Activated CD4-positive, alpha-beta T cell treated with anti-CD3 and anti-CD28 coated beads, Interleukin-2, amount 50 U/mL, for 16 hours (primary cell): ENCODE measurements at regions not wholly inside any gene's neighbourhood (a gene's known extent, or its start where the extent isn't known, plus 50 kb on each side); places are given as distances from the start of the nearest gene placed in this dataset.
A peak's percentile ranks its signal among the peaks of the same experiment; 100 is the strongest.

Experiments used
- DNase-seq: peaks from one replicate; pipeline ENCODE4 v3.0.0-alpha.2; 2020

DNA sequence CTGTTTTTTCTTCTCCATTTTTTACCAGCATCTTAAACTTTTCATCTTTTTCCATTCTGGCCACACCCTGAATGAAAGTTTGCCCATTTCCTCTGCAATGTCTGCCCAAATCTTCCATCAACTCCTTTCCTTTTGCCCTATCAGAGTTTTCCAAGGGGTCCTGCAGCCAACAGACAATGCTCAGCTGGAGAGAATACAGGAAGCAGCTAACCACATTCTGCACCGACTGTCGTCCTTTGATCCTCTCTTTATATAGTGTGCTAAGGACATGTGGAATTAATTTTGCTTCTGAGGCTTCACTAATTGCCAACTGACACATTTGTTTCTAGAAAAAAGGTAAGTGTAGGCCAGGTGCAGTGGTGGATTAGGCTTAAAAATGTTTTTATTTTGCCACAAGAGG, 50.5 kb upstream of the DLX2 start:
- no peak for DNase-seq

DNA sequence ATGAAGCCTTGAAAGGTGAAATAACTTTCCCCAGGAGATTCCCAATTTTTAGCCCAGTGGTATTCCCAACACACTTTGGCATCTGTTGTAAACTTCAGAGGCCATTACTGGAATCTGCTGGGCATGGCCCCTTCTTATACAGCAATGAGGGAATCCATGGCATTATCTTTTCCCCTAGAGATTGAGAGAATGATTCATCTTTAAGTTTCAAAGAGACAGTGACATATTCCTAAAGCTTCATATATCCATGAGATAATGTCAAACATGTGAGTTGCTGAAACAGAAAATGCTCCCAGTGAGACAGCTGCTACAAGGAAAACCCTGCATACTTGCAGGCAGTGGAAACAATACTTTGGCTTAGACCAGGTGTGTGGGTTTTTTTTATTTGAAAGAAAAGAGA, 51.1 kb upstream of the DLX2 start:
- DNase-seq: no peak

DNA sequence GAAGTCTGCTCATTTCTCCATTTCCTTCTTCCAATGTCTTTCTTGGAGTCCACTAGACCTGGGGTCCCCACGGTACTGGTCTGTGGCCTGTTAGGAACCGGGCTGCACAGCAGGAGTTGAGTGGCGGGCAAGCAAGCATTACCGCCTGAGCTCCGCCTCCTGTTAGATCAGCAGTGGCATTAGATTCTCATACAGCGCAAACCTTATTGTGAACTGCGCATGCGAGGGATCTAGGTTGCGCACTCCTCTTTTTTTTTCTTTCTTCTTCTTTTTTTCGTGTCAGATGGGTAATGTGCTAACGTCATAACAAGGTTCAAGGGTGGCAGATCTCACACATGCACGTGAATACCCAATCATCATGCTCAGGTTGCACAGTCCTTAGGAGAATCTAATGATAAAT, 53.1 kb upstream of the DLX2 start:
- DNase-seq: no peak

DNA sequence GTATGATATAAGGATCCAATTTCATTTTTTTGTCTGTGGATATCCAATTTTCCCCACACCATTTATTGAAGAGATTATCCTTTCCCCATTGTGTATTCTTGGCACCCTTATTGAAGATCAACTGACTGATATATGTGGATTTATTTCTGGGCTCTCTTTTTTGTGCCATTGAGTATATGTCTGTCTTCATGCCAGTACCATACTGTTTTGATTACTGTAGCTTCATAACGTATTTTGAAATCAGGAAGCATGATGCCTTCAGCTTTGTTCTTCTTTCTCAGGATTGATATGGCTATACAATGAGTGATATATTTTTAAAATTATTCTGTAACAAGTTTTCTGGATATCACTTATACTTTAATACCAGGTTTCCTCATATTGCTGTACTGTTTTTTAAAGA, 58.1 kb upstream of the DLX2 start:
- no peak for DNase-seq

DNA sequence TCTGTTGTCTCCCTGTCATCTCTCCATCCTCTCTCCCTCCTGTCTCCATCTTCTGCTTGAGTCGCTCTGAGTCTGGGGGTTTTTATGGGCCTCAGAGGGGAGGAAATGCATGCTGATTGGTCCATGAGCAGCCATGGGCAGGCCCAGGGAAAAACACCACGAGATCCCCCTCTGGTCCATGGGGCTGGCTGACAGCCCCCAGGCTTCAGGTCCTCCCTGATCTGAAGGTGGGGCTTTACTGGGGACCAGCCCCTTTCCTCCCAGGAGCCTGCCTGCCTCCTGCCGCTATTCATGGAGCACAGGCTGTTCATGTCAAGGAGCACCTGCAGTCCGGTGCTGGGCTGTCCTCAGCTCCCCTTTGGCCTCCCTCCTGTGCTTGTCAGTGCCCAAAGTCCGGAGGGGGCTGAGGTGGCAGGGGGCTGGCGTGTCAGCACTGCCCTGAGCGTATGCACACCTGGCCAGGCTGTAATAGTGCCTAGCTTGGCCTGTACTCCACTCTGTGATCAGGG, 59.6 kb upstream of the DLX2 start:
- no peak for DNase-seq

DNA sequence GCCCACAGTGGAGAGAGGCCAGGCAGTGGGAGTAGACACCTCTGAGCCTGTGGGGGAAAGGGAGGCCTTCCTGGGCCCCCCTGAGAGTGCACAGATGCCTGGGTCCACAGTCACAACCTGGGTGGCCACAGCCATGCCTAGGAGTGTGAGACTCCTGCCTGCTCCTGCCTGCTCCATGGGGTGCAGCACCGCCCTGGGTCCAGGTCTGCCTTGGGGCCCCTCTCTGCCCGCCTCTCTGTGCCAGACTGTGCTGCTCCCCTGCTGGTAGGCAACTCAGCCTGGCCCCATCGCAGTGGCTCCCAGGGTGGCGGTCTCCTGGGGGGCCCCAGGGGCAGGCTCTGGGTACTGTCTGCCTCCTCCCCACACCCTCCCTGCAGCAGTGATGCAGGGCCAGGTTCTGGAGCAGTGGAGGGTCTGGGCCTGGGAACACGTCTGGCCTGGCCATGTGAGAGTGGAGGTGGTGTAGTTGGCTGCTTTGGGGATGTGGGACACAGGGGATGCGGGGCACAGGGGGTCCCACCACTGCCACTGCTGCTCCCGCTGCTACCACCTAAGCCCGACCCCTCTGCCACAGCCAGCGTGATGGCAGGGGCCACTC, 60.1 kb upstream of the DLX2 start:
- no peak for DNase-seq

DNA sequence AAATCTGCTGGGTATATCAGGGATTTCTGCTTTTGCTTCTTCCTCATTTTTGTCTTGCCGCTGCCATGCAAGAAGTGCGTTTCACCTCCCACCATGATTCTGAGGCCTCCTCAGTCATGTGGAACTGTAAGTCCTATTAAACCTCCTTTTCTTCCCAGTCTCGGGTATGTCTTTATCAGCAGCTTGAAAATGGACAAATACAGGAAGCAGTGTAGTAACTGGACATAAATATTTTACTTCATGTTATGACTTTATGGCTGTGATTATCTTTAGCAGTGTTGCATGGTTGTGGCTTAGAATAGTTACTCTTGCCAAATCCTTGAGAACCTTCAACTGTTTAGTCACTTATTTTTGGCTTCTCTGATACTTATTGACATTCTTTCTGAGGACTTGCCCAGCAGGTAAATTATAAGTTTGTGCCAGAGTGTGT, 66.2 kb upstream of the DLX2 start:
- DNase-seq: no peak

DNA sequence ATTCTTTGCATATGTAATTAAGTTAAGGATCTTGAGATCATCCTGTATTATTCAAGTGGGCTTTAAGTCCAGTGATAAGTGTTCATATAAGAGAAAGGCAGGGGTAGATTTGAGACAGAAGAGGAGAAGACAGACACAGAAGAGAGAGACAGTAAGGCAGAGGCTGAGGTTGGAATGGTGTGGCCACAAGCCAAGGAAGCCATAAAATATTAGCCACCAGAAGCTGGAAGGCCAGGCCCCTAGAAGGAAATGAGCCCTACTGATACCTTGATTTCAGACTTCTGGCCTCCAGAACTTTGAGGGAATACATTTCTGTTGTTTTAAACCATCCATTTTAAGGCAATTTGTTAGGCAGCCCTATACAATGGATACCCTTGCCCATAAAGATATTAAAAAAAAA, 66.9 kb upstream of the DLX2 start:
- no peak for DNase-seq

DNA sequence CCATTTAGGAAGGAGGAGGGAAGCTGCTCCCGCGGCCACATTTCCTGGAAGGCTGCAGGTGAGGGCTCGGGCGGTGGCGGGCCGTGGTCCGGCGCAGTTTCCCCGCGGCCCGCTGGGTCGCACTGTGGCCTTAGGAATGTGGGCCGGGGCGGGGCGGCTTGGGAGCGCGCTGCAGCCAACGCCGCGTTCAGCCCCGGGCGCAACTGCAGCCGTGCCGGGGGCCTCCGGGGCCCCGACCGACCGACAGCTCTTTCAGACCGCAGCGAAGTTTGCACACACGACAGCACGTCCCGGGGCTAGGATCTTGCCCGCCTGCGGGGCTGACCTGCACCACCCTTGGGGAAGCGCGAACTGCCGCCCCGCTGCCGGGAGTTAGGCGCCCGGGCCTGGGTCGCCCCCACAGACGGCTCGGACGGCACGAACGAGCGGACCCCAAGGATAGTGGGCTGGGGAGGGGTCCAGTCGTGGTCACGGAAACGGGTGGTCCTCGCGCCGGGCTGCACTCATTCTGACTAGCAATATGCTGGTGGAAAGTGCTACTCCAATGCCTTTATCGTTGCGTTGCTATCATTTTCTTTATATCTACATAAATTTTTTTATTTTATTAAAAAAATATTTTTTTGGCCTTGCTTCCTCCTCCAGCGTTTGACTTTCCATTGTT, 69.9 kb upstream of the DLX2 start:
- DNase-seq: peak; percentile 49

DNA sequence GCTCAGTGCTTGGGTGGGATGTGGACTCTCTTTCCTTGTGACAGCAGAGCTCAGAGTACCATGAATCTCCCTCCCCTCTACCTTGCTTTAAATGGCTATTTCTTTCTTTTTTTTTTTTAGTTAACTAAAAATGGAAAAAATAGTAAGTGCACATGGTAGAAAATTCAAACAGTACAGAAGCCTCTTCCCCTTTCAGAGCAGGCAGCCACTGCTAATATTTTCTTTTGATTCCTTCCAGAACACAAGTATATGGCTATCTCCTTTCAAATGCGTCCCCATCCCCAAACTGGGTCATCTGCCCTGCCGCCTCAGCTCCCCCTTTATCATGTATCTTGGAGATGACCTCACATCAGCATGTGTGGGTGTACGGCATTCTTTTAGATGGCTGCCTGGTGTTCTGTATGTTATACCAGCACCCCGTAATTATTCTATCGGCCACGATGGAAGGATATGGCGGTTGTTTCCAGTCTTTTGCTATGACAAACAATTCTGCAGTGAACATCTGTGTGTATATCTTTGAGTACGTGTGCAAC, 70.5 kb upstream of the DLX2 start:
- DNase-seq: no peak

DNA sequence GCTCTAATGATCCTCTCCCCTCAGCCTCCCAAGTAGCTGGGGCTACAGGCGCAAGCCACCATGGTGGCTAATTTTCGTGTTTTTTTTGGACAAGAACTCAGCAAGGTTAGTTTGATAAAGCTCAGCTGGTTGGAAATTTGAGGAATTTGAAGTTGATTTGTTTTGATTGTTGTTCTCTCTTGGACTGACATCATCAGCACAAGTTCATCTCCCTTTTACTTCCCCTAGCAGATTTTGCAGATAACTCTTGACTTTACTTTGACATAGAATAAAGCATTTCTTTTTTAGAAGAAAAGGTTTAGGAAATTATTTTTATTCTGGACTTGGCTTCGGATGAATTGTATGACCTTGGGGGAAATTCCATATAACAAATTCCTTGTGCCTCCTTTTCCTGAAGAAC, 74.9 kb upstream of the DLX2 start:
- DNase-seq: no peak

DNA sequence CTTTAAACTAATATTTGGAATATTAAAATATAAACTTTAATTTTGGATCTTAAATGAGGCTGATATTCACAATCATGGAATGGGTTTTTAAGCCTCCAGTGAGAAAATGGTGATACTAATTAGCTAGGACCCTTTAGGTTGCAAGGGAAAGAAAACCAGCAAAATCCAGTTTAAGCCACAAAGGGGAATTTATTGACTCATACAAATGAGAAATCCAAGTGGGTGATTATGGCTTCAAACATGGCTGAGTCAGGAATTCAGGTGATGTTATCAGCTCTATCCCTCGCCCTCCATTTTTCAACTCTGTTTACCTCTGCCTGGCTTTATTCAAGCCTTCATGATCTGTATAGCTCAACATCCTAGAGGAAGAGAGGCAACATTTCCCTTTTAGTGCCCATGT, 75.3 kb upstream of the DLX2 start:
- no peak for DNase-seq

DNA sequence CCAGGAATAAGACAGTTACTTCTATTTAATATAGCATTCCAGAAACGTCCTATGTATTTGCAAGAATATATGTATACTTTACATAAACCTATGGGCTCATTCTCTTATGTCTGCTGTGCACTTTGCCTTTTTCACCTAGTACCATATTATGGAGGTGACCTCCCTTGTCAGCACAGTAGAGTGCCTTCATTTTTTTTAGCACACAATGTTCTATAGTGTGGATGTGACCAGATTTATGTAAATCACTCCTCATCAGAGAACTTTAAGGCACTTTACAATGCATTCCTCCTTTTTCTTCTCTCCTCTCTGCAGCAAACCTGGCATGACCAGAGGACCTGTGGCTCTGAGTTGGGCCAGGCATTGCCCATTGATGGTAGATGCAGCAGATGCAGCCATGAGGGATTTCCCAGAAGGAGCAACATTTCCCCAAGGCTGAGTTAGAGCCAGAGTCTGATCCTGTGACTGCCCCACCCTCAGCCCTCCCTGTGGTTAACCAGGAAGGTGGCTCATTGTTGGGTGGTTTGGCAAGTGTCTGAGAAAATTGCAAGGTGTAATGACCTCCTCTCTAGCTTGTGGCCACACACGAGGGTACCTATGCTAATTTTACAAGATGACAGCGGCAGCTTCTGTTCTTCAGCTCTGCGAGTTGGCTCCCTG, 76.5 kb upstream of the DLX2 start:
- DNase-seq: peak; percentile 21

DNA sequence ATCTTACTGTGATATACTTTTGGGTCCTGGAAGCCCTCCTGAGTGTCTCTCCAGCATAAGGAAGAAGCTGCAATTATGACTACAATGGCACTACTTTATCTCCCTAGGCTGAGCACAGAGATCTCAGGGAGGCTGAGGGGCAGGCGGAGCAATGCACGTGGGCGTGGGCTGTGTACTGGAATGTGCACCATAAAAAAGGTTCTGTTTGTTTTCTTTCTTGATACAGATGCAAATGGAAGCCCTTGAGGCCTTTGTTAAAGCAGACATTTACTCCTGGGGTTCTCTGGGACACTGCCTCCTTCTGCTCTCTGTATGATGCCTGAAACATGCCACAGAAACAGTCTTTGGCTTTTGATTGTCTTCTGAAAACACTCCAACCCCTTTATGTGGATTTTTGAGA, 79.1 kb upstream of the DLX2 start:
- no peak for DNase-seq

DNA sequence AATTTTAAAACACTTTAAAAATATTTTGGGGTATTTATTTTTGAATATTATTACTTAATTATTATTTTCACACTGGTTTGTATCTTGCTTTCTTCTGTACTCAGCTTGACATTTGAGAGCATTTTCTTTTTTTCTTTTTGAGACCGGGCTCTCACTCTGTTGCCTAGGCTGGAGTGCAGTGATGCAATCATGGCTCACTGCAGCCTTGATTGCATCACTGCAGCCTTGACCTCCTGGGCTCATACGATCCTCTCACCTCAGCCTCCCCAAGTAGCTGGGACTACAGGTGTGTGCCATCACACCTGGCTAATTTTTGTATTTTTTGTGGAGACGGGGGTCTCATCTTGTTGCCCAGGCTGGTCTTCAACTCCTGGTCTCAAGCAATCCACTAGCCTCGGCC, 79.9 kb upstream of the DLX2 start:
- no peak for DNase-seq

DNA sequence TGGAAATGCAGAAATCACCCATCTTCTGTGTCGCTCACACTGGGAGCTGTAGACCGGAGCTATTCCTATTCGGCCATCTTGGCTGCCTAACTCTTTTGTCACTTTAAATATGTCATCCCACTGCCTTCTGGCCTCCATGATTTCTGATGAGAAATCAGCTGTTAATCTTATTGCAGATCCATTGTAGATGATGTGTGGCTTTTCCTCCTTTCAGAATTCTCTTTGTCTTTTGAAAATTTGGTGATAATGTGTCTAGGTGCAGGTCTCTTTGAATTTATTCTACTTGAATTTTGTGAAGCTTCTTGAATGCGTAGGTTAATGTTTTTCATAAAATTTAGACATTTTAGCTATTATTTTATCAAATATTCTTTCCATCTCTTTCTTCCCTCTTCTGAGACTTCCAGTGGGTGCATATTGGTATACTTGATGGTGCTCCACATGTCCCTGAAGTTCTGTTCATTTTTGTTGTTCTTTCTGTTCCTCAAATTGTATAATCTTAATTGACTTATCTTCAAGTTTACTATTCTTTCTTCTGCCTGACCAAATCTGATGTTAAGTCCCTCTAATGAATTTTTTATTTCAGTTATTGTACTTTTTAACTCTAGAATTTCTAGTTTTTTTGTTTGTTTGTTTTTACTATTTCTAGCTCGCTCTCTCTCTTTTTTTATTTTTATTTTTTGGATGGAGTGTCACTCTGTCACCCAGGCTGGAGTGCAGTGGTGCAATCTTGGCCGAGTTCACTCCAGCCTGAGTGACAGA, 90.8 kb upstream of the DLX2 start:
- DNase-seq: no peak

DNA sequence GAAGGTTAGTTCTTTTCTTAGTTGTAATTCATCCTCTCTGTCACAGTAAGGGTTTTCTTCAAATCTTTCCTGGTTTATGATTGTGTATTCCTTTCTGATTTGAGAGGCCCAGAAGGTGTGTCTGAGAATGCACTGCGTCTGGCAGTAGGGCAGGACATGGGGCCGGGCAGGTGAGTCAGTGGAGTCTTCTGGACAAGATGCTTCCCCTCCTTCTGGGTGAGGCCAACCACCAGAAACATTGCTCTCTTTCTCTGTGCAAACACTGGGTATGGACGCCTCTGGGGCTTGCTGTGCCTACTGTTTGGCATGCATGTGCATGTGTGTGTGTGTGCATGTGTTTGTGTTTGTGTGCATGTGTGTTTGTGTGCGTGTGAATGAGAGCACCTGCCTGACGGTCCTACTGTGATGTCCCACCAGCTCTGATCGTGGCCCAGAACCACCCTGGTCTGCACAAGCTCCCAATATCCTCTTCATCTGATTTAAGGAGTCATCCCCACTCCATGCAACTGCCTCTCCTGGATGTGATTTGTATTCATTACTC, 93.2 kb upstream of the DLX2 start:
- no peak for DNase-seq

DNA sequence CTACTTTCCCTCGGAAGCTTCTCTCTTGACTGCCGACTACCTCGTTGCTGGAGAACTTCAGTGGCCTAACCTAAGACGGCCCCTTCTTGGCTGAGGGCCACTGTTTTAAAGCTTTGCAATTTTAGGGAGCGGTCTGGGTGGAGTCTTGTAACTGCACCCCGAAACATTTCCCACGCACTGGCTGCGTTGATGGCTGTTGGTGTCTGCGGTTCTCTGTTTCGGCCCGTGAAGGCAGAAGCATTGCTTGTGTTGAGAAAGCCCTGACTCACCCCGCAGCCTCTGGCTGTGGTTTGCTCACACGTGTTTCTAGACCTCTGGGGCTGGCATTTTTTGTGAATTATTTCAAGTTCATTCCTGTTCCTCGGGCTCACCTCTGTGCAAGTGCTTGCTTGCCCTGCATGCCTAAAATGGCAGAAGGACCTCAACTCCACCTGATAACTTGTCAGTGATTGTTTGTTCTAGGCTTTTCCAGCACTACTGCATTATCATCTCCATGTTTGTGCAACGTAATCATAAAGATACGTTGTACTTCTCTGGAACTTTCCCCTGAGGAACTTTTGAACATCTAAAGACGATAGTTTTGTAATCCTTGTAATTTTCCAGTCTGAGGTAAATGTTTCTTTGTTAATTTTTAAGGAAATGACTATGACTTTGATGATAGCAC, 94.2 kb upstream of the DLX2 start:
- peak; percentile 32 for DNase-seq

DNA sequence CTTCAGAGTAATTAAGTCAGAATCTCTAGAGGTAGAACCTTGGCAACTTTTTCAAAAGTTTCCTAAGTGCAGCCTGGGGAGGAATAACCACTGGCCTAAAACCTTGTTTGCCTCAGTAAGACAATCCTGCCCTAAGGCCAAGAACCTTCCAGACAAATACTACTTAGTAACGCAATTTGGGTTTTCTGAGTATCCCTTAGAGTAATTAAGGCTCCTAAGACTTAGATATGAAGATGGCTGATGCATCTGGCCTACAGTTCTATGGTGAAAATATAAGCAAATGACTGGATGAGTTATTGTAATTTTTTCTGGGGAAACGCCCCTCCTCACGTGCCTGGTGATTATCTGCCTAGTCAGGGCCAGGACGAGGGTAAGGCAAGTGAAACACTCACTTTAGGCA, 95.7 kb upstream of the DLX2 start:
- no peak for DNase-seq

DNA sequence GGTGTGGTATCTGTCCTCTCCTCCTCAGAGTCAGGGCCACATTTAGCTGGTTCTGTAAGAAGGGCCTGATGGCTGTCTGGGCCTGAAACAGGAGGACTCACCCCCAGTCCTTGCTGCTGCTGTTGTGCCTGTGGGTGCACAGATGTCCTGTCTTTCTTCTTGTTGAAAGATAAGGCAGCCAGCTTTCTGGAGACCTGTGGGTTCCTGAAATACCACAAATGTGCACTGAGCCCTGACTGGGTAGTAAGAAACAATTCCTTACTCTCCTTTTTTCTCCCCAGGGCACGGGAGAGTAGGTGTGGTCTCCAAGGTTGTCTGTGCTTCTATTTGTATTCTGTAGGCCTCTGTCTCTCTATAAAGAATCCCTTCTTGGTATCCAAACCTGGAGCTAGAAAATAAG, 96.2 kb upstream of the DLX2 start:
- no peak for DNase-seq

DNA sequence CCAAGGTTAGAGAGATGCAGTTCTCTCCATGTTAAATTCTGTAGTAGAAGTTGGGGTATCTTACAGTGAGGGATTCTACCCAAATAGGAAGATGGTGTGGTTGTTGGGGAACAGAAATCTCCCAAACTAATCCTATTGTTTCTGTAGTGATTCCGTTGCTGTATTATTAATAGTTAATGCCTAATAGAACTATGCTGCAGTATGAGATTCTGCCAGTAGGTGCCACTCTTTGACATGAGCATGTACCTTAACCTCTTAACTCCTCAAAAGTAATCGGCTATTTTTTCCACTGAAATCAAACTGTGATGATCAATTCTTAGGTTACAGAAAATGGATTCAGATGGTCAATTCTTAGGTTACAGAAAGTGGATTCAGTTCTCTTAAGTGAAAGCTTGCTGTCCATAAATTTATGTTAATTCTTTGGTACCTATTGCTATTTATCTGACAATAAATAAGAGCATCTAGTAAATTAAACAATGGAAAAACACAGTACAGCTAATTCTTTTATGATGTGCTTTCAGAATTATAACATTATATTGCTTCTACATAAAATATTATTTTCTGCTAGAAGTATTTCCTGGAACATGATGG, 97.9 kb upstream of the DLX2 start:
- peak; percentile 6 for DNase-seq

DNA sequence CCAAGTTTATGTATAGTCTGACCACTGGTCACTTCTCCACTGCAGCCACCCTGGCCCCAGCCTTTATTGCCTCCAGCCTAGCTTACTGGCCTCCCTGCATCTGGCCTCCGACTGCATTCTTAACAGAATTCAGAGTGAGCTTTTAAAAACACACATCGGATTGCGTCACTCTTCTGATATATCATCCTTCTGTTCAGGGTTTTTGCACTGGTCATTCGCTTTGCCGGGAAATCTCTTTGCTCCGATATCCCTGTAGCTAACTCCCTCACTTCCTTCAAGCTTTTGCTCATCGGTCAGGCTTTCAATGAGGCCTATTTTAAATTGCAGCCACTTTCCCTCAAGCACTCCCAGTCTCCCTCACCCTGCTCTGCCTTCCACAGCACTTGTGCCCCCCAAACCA, 101.6 kb upstream of the DLX2 start:
- DNase-seq: no peak
